ENCODE measurements at regions not wholly inside any gene's neighbourhood (a gene's known extent, or its start where the extent isn't known, plus 50 kb on each side); places are given as distances from the start of the nearest gene placed in this dataset.

- Histone ChIP-seq H3K27ac (ENCODE audit: poor library complexity, severe bottlenecking) (no peak overlapping the region), H3K4me3 (ENCODE audit: severe bottlenecking) (no peak overlapping the region), H3K9me3 (ENCODE audit: severe bottlenecking) (no peaks in the 10 kb centered on the region), H3K27me3 (ENCODE audit: insufficient read depth, poor library complexity, severe bottlenecking) (no peaks in the 10 kb centered on the region), H3K36me3 (ENCODE audit: low read depth) (no peaks in the 10 kb centered on the region), H3K4me1 (ENCODE audit: insufficient read depth, poor library complexity, severe bottlenecking) (peaks cover 8% of the 10 kb centered on the region)
- DNase-seq (ENCODE audit: low spot score), result no peak
- ATAC-seq (ENCODE audit: low read depth), result peak; percentile 71
- TF ChIP-seq, protein P1, sequence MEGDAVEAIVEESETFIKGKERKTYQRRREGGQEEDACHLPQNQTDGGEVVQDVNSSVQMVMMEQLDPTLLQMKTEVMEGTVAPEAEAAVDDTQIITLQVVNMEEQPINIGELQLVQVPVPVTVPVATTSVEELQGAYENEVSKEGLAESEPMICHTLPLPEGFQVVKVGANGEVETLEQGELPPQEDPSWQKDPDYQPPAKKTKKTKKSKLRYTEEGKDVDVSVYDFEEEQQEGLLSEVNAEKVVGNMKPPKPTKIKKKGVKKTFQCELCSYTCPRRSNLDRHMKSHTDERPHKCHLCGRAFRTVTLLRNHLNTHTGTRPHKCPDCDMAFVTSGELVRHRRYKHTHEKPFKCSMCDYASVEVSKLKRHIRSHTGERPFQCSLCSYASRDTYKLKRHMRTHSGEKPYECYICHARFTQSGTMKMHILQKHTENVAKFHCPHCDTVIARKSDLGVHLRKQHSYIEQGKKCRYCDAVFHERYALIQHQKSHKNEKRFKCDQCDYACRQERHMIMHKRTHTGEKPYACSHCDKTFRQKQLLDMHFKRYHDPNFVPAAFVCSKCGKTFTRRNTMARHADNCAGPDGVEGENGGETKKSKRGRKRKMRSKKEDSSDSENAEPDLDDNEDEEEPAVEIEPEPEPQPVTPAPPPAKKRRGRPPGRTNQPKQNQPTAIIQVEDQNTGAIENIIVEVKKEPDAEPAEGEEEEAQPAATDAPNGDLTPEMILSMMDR (IDR thresholded peaks at IDR 0.05; ENCODE audit: poor library complexity, severe bottlenecking), result no peak
Observed at GRCh38 chr12:59179231-59179630, 258.9 kb upstream of the LRIG3 start.

DNA sequence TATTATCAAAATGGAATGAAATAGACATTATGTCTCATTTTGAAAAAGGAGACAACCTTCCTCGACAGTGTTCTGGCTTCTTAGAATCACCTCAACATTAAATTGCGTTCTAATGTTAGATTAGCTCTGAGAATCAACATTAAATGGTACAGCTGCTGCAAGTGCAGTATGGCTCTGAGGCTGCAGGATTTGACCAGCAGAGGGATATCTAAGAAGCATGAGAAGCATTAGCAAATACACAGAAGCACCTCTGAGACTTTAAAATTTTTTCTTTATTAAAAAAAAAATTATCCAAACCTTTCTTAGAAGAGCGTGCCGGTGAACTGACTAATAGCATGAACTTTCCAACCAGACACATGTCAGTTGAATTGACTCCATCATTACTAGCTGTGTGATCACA, 253.4 kb upstream of the LRIG3 start:
- no peaks in the 10 kb centered on the region for H3K27me3 ChIP-seq (ENCODE audit: insufficient read depth, poor library complexity, severe bottlenecking)
- no peak overlapping the region for H3K27ac ChIP-seq (ENCODE audit: poor library complexity, severe bottlenecking)
- H3K4me3 ChIP-seq (ENCODE audit: severe bottlenecking), result no peak overlapping the region
- ATAC-seq (ENCODE audit: low read depth) (no peak), DNase-seq (ENCODE audit: low spot score) (no peak)
- H3K9me3 ChIP-seq (ENCODE audit: severe bottlenecking), result no peaks in the 10 kb centered on the region
- no peaks in the 10 kb centered on the region for H3K4me1 ChIP-seq (ENCODE audit: insufficient read depth, poor library complexity, severe bottlenecking)
- no peaks in the 10 kb centered on the region for H3K36me3 ChIP-seq (ENCODE audit: low read depth)
- TF ChIP-seq, protein P1 (IDR thresholded peaks at IDR 0.05; ENCODE audit: poor library complexity, severe bottlenecking), result no peak

GRCh38 chr12:59168647-59169046, 248.3 kb upstream of the LRIG3 start:
- no peaks in the 10 kb centered on the region for H3K36me3 ChIP-seq (ENCODE audit: low read depth)
- H3K27ac ChIP-seq (ENCODE audit: poor library complexity, severe bottlenecking), result no peak overlapping the region
- H3K9me3 ChIP-seq (ENCODE audit: severe bottlenecking), result no peaks in the 10 kb centered on the region
- no peak overlapping the region for H3K4me3 ChIP-seq (ENCODE audit: severe bottlenecking)
- TF ChIP-seq, protein P1 (IDR thresholded peaks at IDR 0.05; ENCODE audit: poor library complexity, severe bottlenecking), result no peak
- ATAC-seq (ENCODE audit: low read depth) (no peak), DNase-seq (ENCODE audit: low spot score) (no peak)
- H3K27me3 ChIP-seq (ENCODE audit: insufficient read depth, poor library complexity, severe bottlenecking), result no peaks in the 10 kb centered on the region
- no peaks in the 10 kb centered on the region for H3K4me1 ChIP-seq (ENCODE audit: insufficient read depth, poor library complexity, severe bottlenecking)

- H3K36me3 ChIP-seq (ENCODE audit: low read depth), result no peaks in the 10 kb centered on the region
- DNase-seq (ENCODE audit: low spot score), result no peak
- H3K4me3 ChIP-seq (ENCODE audit: severe bottlenecking), result no peak overlapping the region
- H3K9me3 ChIP-seq (ENCODE audit: severe bottlenecking), result no peaks in the 10 kb centered on the region
- no peaks in the 10 kb centered on the region for H3K27me3 ChIP-seq (ENCODE audit: insufficient read depth, poor library complexity, severe bottlenecking)
- ATAC-seq (ENCODE audit: low read depth), result no peak
- no peaks in the 10 kb centered on the region for H3K4me1 ChIP-seq (ENCODE audit: insufficient read depth, poor library complexity, severe bottlenecking)
- TF ChIP-seq, protein P1 (IDR thresholded peaks at IDR 0.05; ENCODE audit: poor library complexity, severe bottlenecking), result no peak
- no peak overlapping the region for H3K27ac ChIP-seq (ENCODE audit: poor library complexity, severe bottlenecking)
Observed at GRCh38 chr12:59166457-59166856, 246.2 kb upstream of the LRIG3 start.

DNA sequence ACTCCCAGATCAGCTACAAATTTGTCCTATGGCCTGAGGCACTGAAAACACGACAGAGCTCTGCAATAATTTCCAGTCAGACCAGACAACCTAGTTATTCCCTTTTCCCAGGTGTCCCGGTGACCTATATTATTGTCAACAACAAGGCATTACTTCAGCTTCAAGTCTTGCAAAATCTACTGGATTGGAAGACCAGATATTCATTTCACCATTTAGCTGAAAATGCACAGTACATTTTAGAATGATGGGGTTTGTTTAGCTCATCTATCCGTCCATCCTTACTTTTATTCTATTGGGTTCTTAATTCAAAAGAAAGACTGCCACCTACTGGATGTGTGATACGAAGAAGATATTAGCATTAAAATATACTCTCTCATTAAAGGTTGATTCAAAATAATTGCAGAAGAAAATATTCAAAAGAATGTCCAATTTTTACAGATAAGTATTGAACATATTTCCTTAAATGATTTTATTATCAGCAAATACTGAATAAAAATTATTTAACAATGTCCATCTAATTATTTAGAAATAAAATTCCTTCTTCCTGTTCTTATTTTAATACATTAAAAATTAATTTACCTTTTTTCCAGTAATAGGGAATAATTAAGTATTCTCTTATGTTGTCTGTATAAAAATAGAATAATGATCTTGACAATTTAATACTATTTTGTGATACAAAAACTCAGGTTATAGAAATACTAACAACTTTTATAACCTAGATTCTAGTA, 244.9 kb upstream of the LRIG3 start:
- no peak for DNase-seq (ENCODE audit: low spot score)
- H3K36me3 ChIP-seq (ENCODE audit: low read depth), result no peaks in the 10 kb centered on the region
- TF ChIP-seq, protein P1 (IDR thresholded peaks at IDR 0.05; ENCODE audit: poor library complexity, severe bottlenecking), result peak; percentile 85

More for the DNA sequence above, 244.9 kb upstream of the LRIG3 start:
- H3K4me1 ChIP-seq (ENCODE audit: insufficient read depth, poor library complexity, severe bottlenecking), result no peaks in the 10 kb centered on the region
- no peak for ATAC-seq (ENCODE audit: low read depth)
- no peak overlapping the region for H3K4me3 ChIP-seq (ENCODE audit: severe bottlenecking)
- H3K27ac ChIP-seq (ENCODE audit: poor library complexity, severe bottlenecking), result no peak overlapping the region
- H3K9me3 ChIP-seq (ENCODE audit: severe bottlenecking), result no peaks in the 10 kb centered on the region
- no peaks in the 10 kb centered on the region for H3K27me3 ChIP-seq (ENCODE audit: insufficient read depth, poor library complexity, severe bottlenecking)
